Dermis blood vessel endothelial cell (primary cell): ENCODE measurements at regions not wholly inside any gene's neighbourhood (a gene's known extent, or its start where the extent isn't known, plus 50 kb on each side); places are given as distances from the start of the nearest gene placed in this dataset.
"Not testable (repeated sequence)": the region's sequence is repeated elsewhere in the genome, so short reads cannot be mapped to it uniquely, and the experiment has no call there.

Source experiments
- DNase-seq: peaks from one replicate; pipeline ENCODE4 v3.0.0; 2010

- no peak for DNase-seq
These were observed 475.8 kb upstream of the TMEM132C start for GRCh38 chr12:127791217-127791616.

- no peak for DNase-seq
These were observed 469.1 kb upstream of the TMEM132C start for GRCh38 chr12:127797918-127798317.

- no peak for DNase-seq
These were observed 464.7 kb upstream of the TMEM132C start for GRCh38 chr12:127802271-127802670.

GRCh38 chr12:127803545-127803944 is 463.4 kb upstream of the TMEM132C start:
- no peak for DNase-seq

GRCh38 chr12:127809275-127809674 is 457.7 kb upstream of the TMEM132C start:
- DNase-seq: no peak

- no peak for DNase-seq
These were observed 456.9 kb upstream of the TMEM132C start for GRCh38 chr12:127810041-127810440.

- not testable (repeated sequence) for DNase-seq
These were observed 456.5 kb upstream of the TMEM132C start for GRCh38 chr12:127810459-127810858.

- DNase-seq: no peak
These were observed 455.0 kb upstream of the TMEM132C start for GRCh38 chr12:127811988-127812387.

- no peak for DNase-seq
These were observed 453.8 kb upstream of the TMEM132C start for GRCh38 chr12:127813147-127813546.

- no peak for DNase-seq
These were observed 447.9 kb upstream of the TMEM132C start for GRCh38 chr12:127819056-127819455.

GRCh38 chr12:127820271-127820670 is 446.7 kb upstream of the TMEM132C start:
- no peak for DNase-seq

GRCh38 chr12:127820846-127821245 is 446.1 kb upstream of the TMEM132C start:
- no peak for DNase-seq

- DNase-seq: no peak
These were observed 444.1 kb upstream of the TMEM132C start for GRCh38 chr12:127822809-127823411.

- DNase-seq: no peak
These were observed 443.2 kb upstream of the TMEM132C start for GRCh38 chr12:127823801-127824200.

GRCh38 chr12:127829281-127830064 is 437.5 kb upstream of the TMEM132C start:
- DNase-seq: no peak

- DNase-seq: no peak
These were observed 436.9 kb upstream of the TMEM132C start for GRCh38 chr12:127830065-127830460.

GRCh38 chr12:127830730-127831129 is 436.2 kb upstream of the TMEM132C start:
- no peak for DNase-seq

- DNase-seq: no peak
These were observed 434.8 kb upstream of the TMEM132C start for GRCh38 chr12:127832172-127832571.

GRCh38 chr12:127836802-127837201 is 430.2 kb upstream of the TMEM132C start:
- not testable (repeated sequence) for DNase-seq

- DNase-seq: no peak
These were observed 409.3 kb upstream of the TMEM132C start for GRCh38 chr12:127857661-127858060.

GRCh38 chr12:127860536-127860935 is 406.4 kb upstream of the TMEM132C start:
- no peak for DNase-seq

GRCh38 chr12:127861406-127861805 is 405.6 kb upstream of the TMEM132C start:
- DNase-seq: no peak

- no peak for DNase-seq
These were observed 393.7 kb upstream of the TMEM132C start for GRCh38 chr12:127873306-127873705.

- DNase-seq: no peak
These were observed 385.4 kb upstream of the TMEM132C start for GRCh38 chr12:127881371-127882140.
